HepG2 (cell line): ENCODE measurements at regions not wholly inside any gene's neighbourhood (a gene's known extent, or its start where the extent isn't known, plus 50 kb on each side); places are given as distances from the start of the nearest gene placed in this dataset.

ENCODE experiments used
- ATAC-seq: fragments of 200-7000 bp; cut with Tn5 transposase; 3 replicates; pipeline ENCODE4 v1.9.1; 2020; ENCODE audit warnings: mild to moderate bottlenecking, moderate library complexity
- BruUV-seq: library from RNA; stranded (reverse); fragments of 400-500 nt; replicated peaks from 2 replicates; lab custom pipeline; 2021; lab: Mats Ljungman, UMichigan
- CTCF ChIA-PET: fragments of 300-600 bp; formaldehyde crosslinking; extraction: SDS; loops from one replicate; lab custom pipeline; 2021; ENCODE audit warnings: low total read pairs, inconsistent platforms, low intra/inter-chr PET ratio; lab: Yijun Ruan, JAX
- POLR2A ChIA-PET: fragments of 350-600 bp; sonication (Branson Sonifier 250); formaldehyde crosslinking; loops from one replicate; lab custom pipeline; 2020; ENCODE audit warnings: antibody characterized with exemption, inconsistent platforms; lab: Yijun Ruan, JAX
- DNase-seq: peaks from one replicate; pipeline ENCODE4 v3.0.0-alpha.2; 2015; ENCODE audit warnings: low spot score
- FAIRE-seq: peaks from 3 replicates; lab custom pipeline; 2011; peaks lifted over from hg19 to GRCh38; lab: Jason Lieb, UNC
- H2AFZ ChIP-seq: one replicate; pipeline ENCODE4 v1.6.1; 2011; ENCODE audit warnings: low read length, inconsistent platforms
- H3K27ac ChIP-seq: fragments of 300-600 bp; 3 replicates; pipeline ENCODE4 v1.8.0; 2011; ENCODE audit warnings: mixed run types, mild to moderate bottlenecking, mixed read lengths, low read length, inconsistent platforms; ENCODE audit not compliant: insufficient read depth; ENCODE audit errors: extremely low read length
- H3K27me3 ChIP-seq, 2 experiments: fragments of 200-600 bp in 1 of 2; 2 replicates in 1 of 2; 3 replicates in 1 of 2; pipeline versions ENCODE4 v1.6.0 to v1.8.0; 2011; ENCODE audit warnings: low read length in 2 of 2, mild to moderate bottlenecking in 2 of 2, moderate library complexity in 2 of 2, inconsistent platforms in 1 of 2; ENCODE audit not compliant: insufficient read depth in 2 of 2, control insufficient read depth in 1 of 2
- H3K36me3 ChIP-seq, 2 experiments: fragments of 200-600 bp in 1 of 2; replicated peaks in 1 of 2; 2 replicates in 1 of 2; 3 replicates in 1 of 2; pipeline versions ENCODE4 v1.5.1 to v1.8.0; 2011; ENCODE audit warnings: low read length in 2 of 2, inconsistent platforms in 1 of 2; ENCODE audit not compliant: insufficient read depth in 2 of 2, control insufficient read depth in 1 of 2
- H3K4me1 ChIP-seq: 2 replicates; pipeline ENCODE4 v1.5.1; 2012; ENCODE audit warnings: low read length, inconsistent platforms; ENCODE audit not compliant: insufficient read depth
- H3K4me2 ChIP-seq: 2 replicates; pipeline ENCODE4 v1.6.0; 2011; ENCODE audit warnings: low read depth, low read length, inconsistent platforms
- H3K4me3 ChIP-seq, 3 experiments: fragments of 200-600 bp in 1 of 3; sonication (generic), shearing (Covaris generic) in 1 of 3; replicated peaks in 1 of 3; 2 replicates each; pipeline ENCODE4 v1.5.1; 2011 to 2016; ENCODE audit warnings: low read length in 3 of 3, inconsistent platforms in 2 of 3, low read depth in 2 of 3, mild to moderate bottlenecking in 2 of 3, control low read depth in 1 of 3, mixed read lengths in 1 of 3; ENCODE audit not compliant: insufficient read depth in 1 of 3
- H3K79me2 ChIP-seq: one replicate; pipeline ENCODE4 v1.6.1; 2011; ENCODE audit warnings: low read length, inconsistent platforms; ENCODE audit not compliant: insufficient read depth
- H3K9ac ChIP-seq: 2 replicates; pipeline ENCODE4 v1.6.0; 2011; ENCODE audit warnings: mild to moderate bottlenecking, low read depth, low read length, inconsistent platforms; ENCODE audit not compliant: insufficient read depth
- H3K9me3 ChIP-seq: 2 replicates; pipeline ENCODE4 v1.5.1; 2012; ENCODE audit warnings: mild to moderate bottlenecking, low read length
- H4K20me1 ChIP-seq: 2 replicates; pipeline ENCODE4 v1.6.0; 2011; ENCODE audit warnings: inconsistent platforms, mild to moderate bottlenecking, low read length, moderate library complexity; ENCODE audit not compliant: insufficient read depth
- CCAR2 ChIP-seq: fragments of 200-400 bp; formaldehyde crosslinking; optimal IDR thresholded peaks from 2 replicates; pipeline ENCODE3; 2018; ENCODE audit warnings: low read depth, mild to moderate bottlenecking, low read length, moderate library complexity
- MAFG ChIP-seq: sonication (generic); formaldehyde crosslinking; IDR thresholded peaks from 2 replicates; pipeline ENCODE4 v1.5.1; 2020; ENCODE audit warnings: mild to moderate bottlenecking, missing genetic modification reagents
- MAFK ChIP-seq, 2 experiments: IDR thresholded peaks in 1 of 2; conservative IDR thresholded peaks in 1 of 2; 2 replicates each; pipeline ENCODE4 v1.6.1; 2011; ENCODE audit warnings: improper control_type of control experiment in 2 of 2, low read length in 2 of 2
- SMARCE1 ChIP-seq: fragments of 450-650 bp; IDR thresholded peaks from 2 replicates; pipeline ENCODE4 v1.6.1; 2017; ENCODE audit warnings: borderline replicate concordance
- WGBS: methylation state at CpG from one replicate; pipeline ENCODE4 v1.1.6; 2017; ENCODE audit warnings: low lambda C conversion rate; 5-methylcytosine and 5-hydroxymethylcytosine counted together
- in situ Hi-C: cut with HindIII; loops from 2 replicates; pipeline ENCODE4 v1.10.0; 2017; ENCODE audit warnings: low pct_unique_long_range_greater_than_20kb; ENCODE audit not compliant: extremely low pct_ligation_motif_present
- intact Hi-C: fragments of 100-400 bp; cut with micrococcal nuclease; formaldehyde crosslinking; loops from one replicate; pipeline ENCODE4 v1.10.0; 2022; ENCODE audit not compliant: unreplicated experiment

DNA sequence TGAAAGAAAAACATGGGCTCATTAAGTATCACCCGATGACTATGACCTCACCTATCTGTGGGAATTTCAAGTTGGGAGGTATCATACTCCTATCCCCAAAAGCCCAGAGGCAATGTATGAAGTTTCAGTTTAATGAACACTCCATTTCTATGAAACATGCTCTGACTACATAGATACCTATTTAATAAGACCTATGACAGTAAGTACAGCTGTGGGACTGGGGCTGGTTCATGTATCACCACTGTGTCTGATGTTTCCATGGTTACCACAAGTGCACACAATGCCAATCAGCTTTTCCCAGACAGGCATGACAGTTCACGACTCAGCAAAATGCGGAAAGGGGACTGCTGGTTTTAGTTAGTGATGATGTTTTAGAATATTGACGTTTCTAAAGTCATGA is 167.7 kb downstream of the SIPA1L2 start:
- DNase-seq (no peak), FAIRE-seq (no peak), ATAC-seq (no peak)
- BruUV-seq, result no TSS peak
- in situ Hi-C loops (no loop called here), intact Hi-C loops (no loop called here)
- Histone ChIP-seq H2AFZ (no peak overlapping the region), H4K20me1 (no peaks in the 10 kb centered on the region), H3K36me3 (no peaks in the 10 kb centered on the region), H3K4me1 (no peaks in the 10 kb centered on the region), H3K9ac (no peak overlapping the region), H3K27me3 (peaks cover 0 to 7% of the 10 kb centered on the region in 2 experiments; a peak in 1 of 5 replicates), H3K4me3 (no peak overlapping the region), H3K27ac (no peak overlapping the region), H3K79me2 (no peaks in the 10 kb centered on the region), H3K4me2 (no peak overlapping the region), H3K9me3 (no peaks in the 10 kb centered on the region)
- CTCF ChIA-PET, result no interaction called here
- 0% methylated on average over 4 of the region's 4 CpGs for WGBS
- TF ChIP-seq MAFK (conservative IDR thresholded peaks at IDR 0.05 in 1 of 2, IDR thresholded peaks at IDR 0.05 in 1 of 2; ENCODE audit: low read length in 2 of 2), result peak in 1 of 2 experiments; percentile 24; a peak in 1 of 4 replicates
- no peak for TF ChIP-seq CCAR2
- TF ChIP-seq, all 625 proteins: peak for 1
- POLR2A ChIA-PET, result no interaction called here

DNA sequence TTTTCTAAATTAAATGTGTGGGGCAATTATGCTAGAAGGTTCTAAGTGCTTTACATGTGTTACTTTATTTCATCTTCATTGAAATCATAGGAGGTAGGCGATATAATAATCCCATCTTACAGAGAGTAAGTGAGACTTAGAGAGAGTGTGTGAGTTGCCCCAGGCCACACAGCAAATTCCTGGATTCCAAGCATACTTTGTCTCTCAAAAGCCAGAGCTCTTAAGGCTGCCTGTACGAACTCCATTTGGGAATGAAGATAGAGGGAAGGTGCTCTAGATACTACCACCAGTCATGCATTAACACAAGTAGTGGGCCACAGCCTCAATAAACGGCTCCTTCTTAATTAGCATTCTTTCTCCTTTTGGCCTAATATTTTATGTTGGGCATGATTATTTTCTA is 170.1 kb downstream of the SIPA1L2 start:
- FAIRE-seq, result no peak
- H4K20me1 ChIP-seq, result no peaks in the 10 kb centered on the region
- H3K4me3 ChIP-seq, result no peak overlapping the region
- H3K9me3 ChIP-seq, result no peaks in the 10 kb centered on the region
- no peaks in the 10 kb centered on the region for H3K36me3 ChIP-seq
- intact Hi-C loops (no loop called here), in situ Hi-C loops (no loop called here)
- H3K27me3 ChIP-seq, result peaks cover 0 to 7% of the 10 kb centered on the region in 2 experiments; a peak in 1 of 5 replicates
- H3K79me2 ChIP-seq, result no peaks in the 10 kb centered on the region
- CTCF ChIA-PET, result no interaction called here
- no TSS peak for BruUV-seq
- ATAC-seq, result no peak
- no peak overlapping the region for H3K9ac ChIP-seq
- POLR2A ChIA-PET, result no interaction called here
- no peak for DNase-seq
- H3K27ac ChIP-seq, result no peak overlapping the region
- no peaks in the 10 kb centered on the region for H3K4me1 ChIP-seq
- H2AFZ ChIP-seq, result no peak overlapping the region
- TF ChIP-seq MAFG, result no peak
- no peak for TF ChIP-seq SMARCE1
- 4% methylated on average over 3 of the region's 3 CpGs for WGBS
- H3K4me2 ChIP-seq, result no peak overlapping the region
